Astrocyte (in vitro differentiated cells and primary cell): ENCODE measurements at regions not wholly inside any gene's neighbourhood (a gene's known extent, or its start where the extent isn't known, plus 50 kb on each side); places are given as distances from the start of the nearest gene placed in this dataset.
A peak's percentile ranks its signal among the peaks of the same experiment; 100 is the strongest.

Experiments
- DNase-seq: peaks from one replicate; pipeline ENCODE4 v3.0.0-alpha.2; 2010; ENCODE audit warnings: low read depth
- FAIRE-seq: peaks from 2 replicates; lab custom pipeline; 2011; peaks lifted over from hg19 to GRCh38; lab: Jason Lieb, UNC
- H2AFZ ChIP-seq: 2 replicates; pipeline ENCODE4 v1.6.0; 2012; ENCODE audit warnings: low read depth, low read length, inconsistent platforms
- H3K27ac ChIP-seq: 2 replicates; pipeline ENCODE4 v1.5.1; 2011; ENCODE audit warnings: low read depth, low read length, inconsistent platforms
- H3K27me3 ChIP-seq: 2 replicates; pipeline ENCODE4 v1.6.0; 2011; ENCODE audit warnings: low read length, inconsistent platforms; ENCODE audit not compliant: insufficient read depth
- H3K36me3 ChIP-seq: 2 replicates; pipeline ENCODE4 v1.5.1; 2011; ENCODE audit warnings: low read length, inconsistent platforms; ENCODE audit not compliant: insufficient read depth
- H3K4me1 ChIP-seq: 2 replicates; pipeline ENCODE4 v1.5.1; 2011; ENCODE audit warnings: low read length, inconsistent platforms; ENCODE audit not compliant: insufficient read depth
- H3K4me2 ChIP-seq: 2 replicates; pipeline ENCODE4 v1.6.0; 2012; ENCODE audit warnings: low read length, inconsistent platforms
- H3K4me3 ChIP-seq: 2 replicates; pipeline ENCODE4 v1.5.1; 2011; ENCODE audit warnings: low read depth, mild to moderate bottlenecking, low read length, inconsistent platforms; ENCODE audit not compliant: insufficient read depth
- H3K79me2 ChIP-seq: 2 replicates; pipeline ENCODE4 v1.6.0; 2012; ENCODE audit warnings: mild to moderate bottlenecking, low read length, inconsistent platforms; ENCODE audit not compliant: insufficient read depth
- H3K9ac ChIP-seq: 2 replicates; pipeline ENCODE4 v1.6.0; 2012; ENCODE audit warnings: mild to moderate bottlenecking, low read length, inconsistent platforms
- H3K9me3 ChIP-seq: 2 replicates; pipeline ENCODE4 v1.5.1; 2012; ENCODE audit warnings: low read depth, mild to moderate bottlenecking, low read length, inconsistent platforms; ENCODE audit not compliant: insufficient read depth
- H4K20me1 ChIP-seq: 2 replicates; pipeline ENCODE4 v1.6.0; 2012; ENCODE audit warnings: low read length, inconsistent platforms; ENCODE audit not compliant: insufficient read depth
- H3K27ac Mint-ChIP-seq: one replicate; pipeline ENCODE4 v1.8.0; 2021; ENCODE audit warnings: mild to moderate bottlenecking, mixed read lengths; ENCODE audit not compliant: unreplicated experiment
- H3K27me3 Mint-ChIP-seq: one replicate; pipeline ENCODE4 v1.8.0; 2021; ENCODE audit warnings: low read depth, mixed read lengths; ENCODE audit not compliant: unreplicated experiment
- H3K36me3 Mint-ChIP-seq: one replicate; pipeline ENCODE4 v1.8.0; 2021; ENCODE audit warnings: low read depth, mixed read lengths; ENCODE audit not compliant: unreplicated experiment
- H3K4me1 Mint-ChIP-seq: one replicate; pipeline ENCODE4 v1.8.0; 2021; ENCODE audit warnings: low read depth, mixed read lengths; ENCODE audit not compliant: unreplicated experiment
- H3K4me3 Mint-ChIP-seq: one replicate; pipeline ENCODE4 v1.8.0; 2021; ENCODE audit warnings: mild to moderate bottlenecking, moderate library complexity, mixed read lengths; ENCODE audit not compliant: unreplicated experiment
- H3K9me3 Mint-ChIP-seq: one replicate; pipeline ENCODE4 v1.8.0; 2021; ENCODE audit warnings: mild to moderate bottlenecking, mixed read lengths; ENCODE audit not compliant: unreplicated experiment
- EZH2 ChIP-seq: IDR thresholded peaks from 2 replicates; pipeline ENCODE4 v1.6.1; 2012; ENCODE audit warnings: mild to moderate bottlenecking, low read length, inconsistent platforms; ENCODE audit not compliant: insufficient read depth
- TF ChIP-seq, protein P1 (sequence below): IDR thresholded peaks from 2 replicates; pipeline ENCODE4 v1.5.1; 2011; ENCODE audit warnings: low read depth, mild to moderate bottlenecking, inconsistent platforms, low read length, moderate library complexity; ENCODE audit not compliant: insufficient read depth

DNA sequence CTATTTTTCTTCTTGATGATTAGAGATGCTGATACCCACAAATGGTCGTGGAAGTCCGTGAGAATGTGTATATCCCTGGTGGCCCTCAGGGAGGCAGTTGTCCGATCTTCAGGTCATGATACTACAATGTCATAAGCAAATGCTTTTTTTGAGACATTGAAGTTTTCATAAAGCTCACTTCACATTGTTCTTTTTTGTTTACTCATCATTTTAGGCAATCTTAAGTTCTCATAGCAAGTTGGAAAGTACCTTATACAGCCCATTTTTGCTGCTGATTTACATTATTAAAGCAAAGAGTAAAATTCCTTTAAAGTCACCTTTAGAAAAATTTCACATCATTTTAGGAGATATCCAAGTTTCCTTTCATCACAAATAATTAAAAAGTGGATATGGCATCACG is 90.0 kb upstream of the CCDC196 start:
- H3K4me2 ChIP-seq = no peak overlapping the region
- Mint-ChIP-seq H3K4me3 (no peak overlapping the region), H3K36me3 (no peaks in the 10 kb centered on the region), H3K27ac (no peak overlapping the region), H3K9me3 (no peaks in the 10 kb centered on the region), H3K4me1 (no peaks in the 10 kb centered on the region), H3K27me3 (peaks cover 10% of the 10 kb centered on the region)
- H3K9me3 ChIP-seq = no peaks in the 10 kb centered on the region
- no peak for TF ChIP-seq EZH2
- H3K79me2 ChIP-seq = no peaks in the 10 kb centered on the region
- FAIRE-seq (no peak), DNase-seq (no peak)
- H3K4me3 ChIP-seq = no peak overlapping the region
- no peak overlapping the region for H3K27ac ChIP-seq
- no peaks in the 10 kb centered on the region for H3K27me3 ChIP-seq
- no peak overlapping the region for H2AFZ ChIP-seq
- no peaks in the 10 kb centered on the region for H4K20me1 ChIP-seq
- no peak overlapping the region for H3K9ac ChIP-seq
- no peaks in the 10 kb centered on the region for H3K4me1 ChIP-seq
- H3K36me3 ChIP-seq = no peaks in the 10 kb centered on the region

DNA sequence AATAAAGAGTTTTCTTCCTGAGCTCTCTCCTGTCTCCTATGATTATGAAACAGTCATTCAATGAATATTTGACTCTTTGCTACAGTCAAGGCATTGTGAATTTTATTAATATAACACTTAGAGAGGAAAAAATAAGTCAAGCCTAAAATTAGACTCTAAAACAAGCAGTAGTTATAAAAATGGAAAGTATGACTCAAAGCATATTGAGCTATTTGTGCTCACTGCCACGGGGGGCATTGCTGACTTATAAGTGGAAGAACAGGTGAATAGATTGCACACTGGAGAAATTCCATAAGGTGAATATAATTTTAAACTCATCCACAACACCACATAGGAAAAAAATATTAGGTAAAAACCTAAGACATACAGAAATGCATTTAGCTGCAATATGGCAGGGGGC is 87.7 kb upstream of the CCDC196 start:
- Histone ChIP-seq H4K20me1 (no peaks in the 10 kb centered on the region), H3K9me3 (no peaks in the 10 kb centered on the region), H3K9ac (no peak overlapping the region), H2AFZ (no peak overlapping the region), H3K4me2 (no peak overlapping the region), H3K4me1 (no peaks in the 10 kb centered on the region), H3K4me3 (no peak overlapping the region), H3K36me3 (no peaks in the 10 kb centered on the region), H3K27me3 (no peaks in the 10 kb centered on the region), H3K27ac (no peak overlapping the region), H3K79me2 (no peaks in the 10 kb centered on the region)
- H3K4me1 Mint-ChIP-seq = no peaks in the 10 kb centered on the region
- FAIRE-seq (no peak), DNase-seq (no peak)
- H3K4me3 Mint-ChIP-seq = no peak overlapping the region
- H3K36me3 Mint-ChIP-seq = no peaks in the 10 kb centered on the region
- no peak overlapping the region for H3K27ac Mint-ChIP-seq
- TF ChIP-seq, protein P1, sequence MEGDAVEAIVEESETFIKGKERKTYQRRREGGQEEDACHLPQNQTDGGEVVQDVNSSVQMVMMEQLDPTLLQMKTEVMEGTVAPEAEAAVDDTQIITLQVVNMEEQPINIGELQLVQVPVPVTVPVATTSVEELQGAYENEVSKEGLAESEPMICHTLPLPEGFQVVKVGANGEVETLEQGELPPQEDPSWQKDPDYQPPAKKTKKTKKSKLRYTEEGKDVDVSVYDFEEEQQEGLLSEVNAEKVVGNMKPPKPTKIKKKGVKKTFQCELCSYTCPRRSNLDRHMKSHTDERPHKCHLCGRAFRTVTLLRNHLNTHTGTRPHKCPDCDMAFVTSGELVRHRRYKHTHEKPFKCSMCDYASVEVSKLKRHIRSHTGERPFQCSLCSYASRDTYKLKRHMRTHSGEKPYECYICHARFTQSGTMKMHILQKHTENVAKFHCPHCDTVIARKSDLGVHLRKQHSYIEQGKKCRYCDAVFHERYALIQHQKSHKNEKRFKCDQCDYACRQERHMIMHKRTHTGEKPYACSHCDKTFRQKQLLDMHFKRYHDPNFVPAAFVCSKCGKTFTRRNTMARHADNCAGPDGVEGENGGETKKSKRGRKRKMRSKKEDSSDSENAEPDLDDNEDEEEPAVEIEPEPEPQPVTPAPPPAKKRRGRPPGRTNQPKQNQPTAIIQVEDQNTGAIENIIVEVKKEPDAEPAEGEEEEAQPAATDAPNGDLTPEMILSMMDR = no peak
- no peak for TF ChIP-seq EZH2
- no peaks in the 10 kb centered on the region for H3K9me3 Mint-ChIP-seq
- H3K27me3 Mint-ChIP-seq = no peaks in the 10 kb centered on the region

DNA sequence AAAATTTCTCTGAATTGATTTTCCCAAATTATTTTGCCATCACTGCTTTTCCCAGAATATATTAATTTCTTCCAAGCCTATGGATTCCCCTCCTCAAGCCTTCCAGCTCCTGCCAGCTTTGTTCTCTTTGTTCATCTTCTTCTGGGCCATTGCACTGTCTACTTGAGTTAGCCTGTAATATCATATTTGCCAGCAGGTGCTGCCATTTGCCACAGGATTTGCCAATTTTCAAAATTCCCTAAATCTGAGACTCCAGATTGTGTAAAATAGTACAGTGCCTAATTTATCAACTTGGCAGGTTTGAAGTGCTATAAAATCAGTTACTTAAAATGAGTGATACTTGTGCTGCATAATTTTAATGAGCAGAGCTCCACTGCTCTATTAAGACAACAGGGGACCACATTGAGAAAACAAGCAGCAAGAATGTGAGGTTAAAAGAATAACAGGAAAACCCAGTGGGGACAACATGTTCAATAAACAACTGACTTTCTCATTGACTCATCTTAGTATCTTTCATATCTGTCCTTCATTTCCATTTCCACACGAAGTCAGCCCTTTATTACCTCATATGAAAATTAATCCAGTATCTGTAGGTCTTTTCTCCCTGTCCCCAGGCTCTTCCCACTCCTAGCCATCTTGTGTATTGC is 84.6 kb upstream of the CCDC196 start:
- H3K27me3 ChIP-seq = no peaks in the 10 kb centered on the region
- no peak for DNase-seq
- H3K4me3 ChIP-seq = no peak overlapping the region
- H3K4me1 Mint-ChIP-seq = peaks cover 5% of the 10 kb centered on the region
- no peak overlapping the region for H3K27ac Mint-ChIP-seq
- no peak overlapping the region for H3K9ac ChIP-seq
- no peaks in the 10 kb centered on the region for H4K20me1 ChIP-seq
- H3K9me3 Mint-ChIP-seq = no peaks in the 10 kb centered on the region
- no peak overlapping the region for H3K4me3 Mint-ChIP-seq
- no peak overlapping the region for H2AFZ ChIP-seq
- H3K79me2 ChIP-seq = no peaks in the 10 kb centered on the region
- H3K27ac ChIP-seq = no peak overlapping the region
- H3K4me1 ChIP-seq = no peaks in the 10 kb centered on the region
- H3K36me3 Mint-ChIP-seq = no peaks in the 10 kb centered on the region
- no peak overlapping the region for H3K4me2 ChIP-seq
- TF ChIP-seq, protein P1 = peak; percentile 36
- TF ChIP-seq EZH2 = no peak
- no peak for FAIRE-seq
- H3K27me3 Mint-ChIP-seq = no peaks in the 10 kb centered on the region
- H3K9me3 ChIP-seq = no peaks in the 10 kb centered on the region
- H3K36me3 ChIP-seq = no peaks in the 10 kb centered on the region
